ENCODE measurements at regions not wholly inside any gene's neighbourhood (a gene's known extent, or its start where the extent isn't known, plus 50 kb on each side); places are given as distances from the start of the nearest gene placed in this dataset.

GRCh38 chrX:7985568-7985967 is 58.4 kb upstream of the PNPLA4 start:
- no peaks in the 10 kb centered on the region for H3K27me3 ChIP-seq
- H3K4me1 ChIP-seq = peaks cover 0 to 20% (median 0%) of the 10 kb centered on the region in 4 donors
- intact Hi-C loops (cut with DNase I) = no loop called here
- H3K27ac ChIP-seq = no peak overlapping the region
- H3K36me3 ChIP-seq = no peaks in the 10 kb centered on the region
- no peaks in the 10 kb centered on the region for H3K9me3 ChIP-seq
- ATAC-seq (no peak), DNase-seq (no peak)
- TF ChIP-seq POLR2A (IDR thresholded peaks at IDR 0.05) = no peak
- TF ChIP-seq CTCF (IDR thresholded peaks at IDR 0.05) = no peak
- H3K4me3 ChIP-seq = no peak overlapping the region

- H3K4me3 ChIP-seq = no peak overlapping the region
- H3K9me3 ChIP-seq = no peaks in the 10 kb centered on the region
- no peaks in the 10 kb centered on the region for H3K36me3 ChIP-seq
- no peaks in the 10 kb centered on the region for H3K27me3 ChIP-seq
- H3K27ac ChIP-seq = no peak overlapping the region
- no peak for TF ChIP-seq POLR2A (IDR thresholded peaks at IDR 0.05)
- TF ChIP-seq CTCF (IDR thresholded peaks at IDR 0.05) = no peak
- intact Hi-C loops (cut with DNase I) = no loop called here
- 27% methylated on average over 1 of the region's 1 CpG for WGBS (ENCODE audit: insufficient coverage, low coverage, low lambda C conversion rate, missing lambda C conversion rate)
- peaks cover 0 to 20% (median 0%) of the 10 kb centered on the region in 4 donors for H3K4me1 ChIP-seq
- no peak for ATAC-seq
- DNase-seq = no peak
These were observed 56.4 kb upstream of the PNPLA4 start for GRCh38 chrX:7983581-7983980.
